CD4-positive, alpha-beta memory T cell (primary cell): ENCODE measurements at regions not wholly inside any gene's neighbourhood (a gene's known extent, or its start where the extent isn't known, plus 50 kb on each side); places are given as distances from the start of the nearest gene placed in this dataset.

Experiments
- CTCF ChIA-PET: fragments of 350-600 bp; sonication (Branson Sonifier 250); formaldehyde crosslinking; loops from one replicate; lab custom pipeline; 2021; ENCODE audit warnings: inconsistent platforms; ENCODE audit not compliant: partially characterized antibody; lab: Charles Lee
- POLR2A ChIA-PET: fragments of 350-600 bp; sonication (Branson Sonifier 250); formaldehyde crosslinking; loops from one replicate; lab custom pipeline; 2021; ENCODE audit not compliant: partially characterized antibody; lab: Charles Lee
- DNase-seq, 5 donors: peaks; one replicate each; pipeline versions ENCODE4 v3.0.0 to v3.0.0-alpha.2; 2020 to 2022; ENCODE audit warnings: mixed read lengths in 1 of 5
- H3K27ac ChIP-seq: one replicate; pipeline ENCODE4 v1.7.0; 2013; ENCODE audit warnings: low read depth, low read length
- H3K27me3 ChIP-seq: 2 replicates; pipeline ENCODE4 v1.7.0; 2013; ENCODE audit warnings: mild to moderate bottlenecking, low read length, moderate library complexity; ENCODE audit not compliant: insufficient read depth
- H3K36me3 ChIP-seq: 2 replicates; pipeline ENCODE4 v1.7.0; 2013; ENCODE audit warnings: mild to moderate bottlenecking, low read length, moderate library complexity; ENCODE audit not compliant: insufficient read depth
- H3K4me1 ChIP-seq: 2 replicates; pipeline ENCODE4 v1.7.0; 2013; ENCODE audit warnings: mild to moderate bottlenecking, low read length, moderate library complexity; ENCODE audit not compliant: insufficient read depth
- H3K4me3 ChIP-seq, 2 donors: one replicate each; pipeline ENCODE4 v1.7.0; 2013; ENCODE audit warnings: low read length in 2 of 2, mild to moderate bottlenecking in 1 of 2
- H3K9me3 ChIP-seq, 2 donors: one replicate each; pipeline ENCODE4 v1.7.0; 2013; ENCODE audit warnings: low read length in 2 of 2, control low read depth in 1 of 2; ENCODE audit not compliant: control insufficient read depth in 1 of 2
- H3K27ac Mint-ChIP-seq, 7 donors: one replicate each; pipeline ENCODE4 v1.8.0; 2020 to 2021; ENCODE audit warnings: mixed read lengths in 7 of 7, mild to moderate bottlenecking in 6 of 7, inconsistent platforms in 3 of 7, moderate library complexity in 3 of 7
- H3K27me3 Mint-ChIP-seq, 2 donors: one replicate each; pipeline ENCODE4 v1.8.0; 2020 to 2021; ENCODE audit warnings: mixed read lengths in 2 of 2
- H3K36me3 Mint-ChIP-seq, 2 donors: one replicate each; pipeline ENCODE4 v1.8.0; 2020 to 2021; ENCODE audit warnings: mixed read lengths in 2 of 2, inconsistent platforms in 1 of 2, mild to moderate bottlenecking in 1 of 2
- H3K4me1 Mint-ChIP-seq, 4 donors: one replicate each; pipeline ENCODE4 v1.8.0; 2020 to 2021; ENCODE audit warnings: mixed read lengths in 4 of 4, mild to moderate bottlenecking in 1 of 4
- H3K4me3 Mint-ChIP-seq, 8 donors: one replicate each; pipeline ENCODE4 v1.8.0; 2020 to 2021; ENCODE audit warnings: mixed read lengths in 8 of 8, mild to moderate bottlenecking in 7 of 8, moderate library complexity in 6 of 8, inconsistent platforms in 3 of 8
- H3K9me3 Mint-ChIP-seq, 8 donors: one replicate each; pipeline ENCODE4 v1.8.0; 2020 to 2021; ENCODE audit warnings: mixed read lengths in 8 of 8, mild to moderate bottlenecking in 5 of 8, inconsistent platforms in 3 of 8, moderate library complexity in 1 of 8
- intact Hi-C: fragments of 100-400 bp; cut with micrococcal nuclease; formaldehyde crosslinking; loops from one replicate; pipeline ENCODE4 v1.15.1; 2023

DNA sequence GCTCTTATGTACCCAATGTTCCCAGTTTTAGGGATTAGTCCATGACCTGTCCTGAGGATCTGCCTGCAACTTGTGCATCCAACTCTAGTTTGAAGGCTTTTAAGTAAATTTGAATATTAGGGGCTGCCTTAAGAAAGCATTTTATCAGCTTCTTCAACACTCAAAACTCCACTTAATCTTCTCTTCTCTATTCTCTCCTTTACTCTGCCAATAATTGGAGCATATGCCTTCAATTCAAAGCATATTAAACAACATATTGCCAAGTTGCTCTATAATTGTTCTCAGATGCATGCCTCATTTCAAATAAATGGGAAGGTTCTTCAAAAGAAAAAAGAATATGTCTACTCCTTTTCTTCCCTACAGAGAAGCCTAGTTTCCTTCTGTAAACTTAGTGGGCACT is 84.8 kb upstream of the NCKAP5 start:
- Histone ChIP-seq H3K4me1 (no peaks in the 10 kb centered on the region), H3K4me3 (no peak overlapping the region), H3K27ac (no peak overlapping the region), H3K9me3 (no peaks in the 10 kb centered on the region), H3K36me3 (no peaks in the 10 kb centered on the region), H3K27me3 (no peaks in the 10 kb centered on the region)
- Mint-ChIP-seq H3K4me1 (no peaks in the 10 kb centered on the region), H3K27me3 (no peaks in the 10 kb centered on the region), H3K4me3 (no peak overlapping the region), H3K9me3 (peaks cover 0 to 12% (median 0%) of the 10 kb centered on the region in 8 donors), H3K36me3 (no peaks in the 10 kb centered on the region), H3K27ac (no peak overlapping the region)
- POLR2A ChIA-PET, result no interaction called here
- intact Hi-C loops, result no loop called here
- CTCF ChIA-PET, result no interaction called here
- no peak for DNase-seq

DNA sequence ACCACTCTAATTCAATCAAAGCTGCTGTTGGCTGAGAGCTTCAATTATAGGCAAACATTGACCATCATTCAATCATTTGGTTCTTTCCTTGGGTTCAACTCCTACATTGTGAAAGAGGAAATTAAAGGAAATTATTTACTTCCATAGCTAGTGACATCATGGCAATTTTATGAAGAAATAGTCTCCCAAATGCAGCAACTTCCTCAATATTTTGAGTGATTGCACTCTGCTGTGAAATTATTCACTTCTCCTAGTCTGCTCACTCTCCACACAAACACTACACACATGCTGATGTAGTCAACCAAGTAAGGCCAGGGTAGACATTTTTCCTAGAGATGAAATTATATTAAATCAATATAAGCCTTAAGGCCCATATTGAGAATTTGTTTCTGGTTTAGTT is 86.7 kb upstream of the NCKAP5 start:
- Mint-ChIP-seq H3K36me3 (no peaks in the 10 kb centered on the region), H3K4me3 (no peak overlapping the region), H3K27ac (no peak overlapping the region), H3K27me3 (no peaks in the 10 kb centered on the region), H3K9me3 (peaks cover 0 to 8% (median 0%) of the 10 kb centered on the region in 8 donors), H3K4me1 (no peaks in the 10 kb centered on the region)
- no peaks in the 10 kb centered on the region for H3K27me3 ChIP-seq
- ChIA-PET POLR2A (no interaction called here), CTCF (no interaction called here)
- no peak overlapping the region for H3K4me3 ChIP-seq
- H3K4me1 ChIP-seq, result no peaks in the 10 kb centered on the region
- no peaks in the 10 kb centered on the region for H3K9me3 ChIP-seq
- no peak overlapping the region for H3K27ac ChIP-seq
- no peak for DNase-seq
- H3K36me3 ChIP-seq, result no peaks in the 10 kb centered on the region
- intact Hi-C loops, result no loop called here

DNA sequence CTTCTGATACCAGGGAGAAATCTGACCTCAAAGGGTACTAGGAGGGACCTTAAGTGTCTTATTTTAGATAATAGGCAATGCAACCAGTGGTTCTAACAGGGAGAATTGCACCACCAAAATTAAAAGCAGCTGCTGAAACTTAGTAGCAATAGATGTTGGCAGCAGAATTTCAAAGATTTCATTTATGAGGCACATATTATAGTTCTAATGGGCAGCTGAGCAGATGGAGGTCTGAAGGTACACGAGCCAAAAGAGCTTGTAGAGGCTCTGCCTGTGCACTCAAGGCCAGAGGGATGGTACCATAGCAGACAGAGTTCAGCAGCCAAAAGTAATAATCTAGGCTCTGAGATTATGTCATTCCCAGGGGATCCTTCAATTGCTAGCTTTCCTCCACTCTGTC is 87.3 kb upstream of the NCKAP5 start:
- no peak for DNase-seq
- CTCF ChIA-PET, result no interaction called here
- Histone ChIP-seq H3K36me3 (no peaks in the 10 kb centered on the region), H3K4me1 (no peaks in the 10 kb centered on the region), H3K9me3 (no peaks in the 10 kb centered on the region), H3K27ac (no peak overlapping the region), H3K27me3 (no peaks in the 10 kb centered on the region), H3K4me3 (no peak overlapping the region)
- POLR2A ChIA-PET, result no interaction called here
- intact Hi-C loops, result no loop called here
- Mint-ChIP-seq H3K9me3 (peaks cover 0 to 8% (median 0%) of the 10 kb centered on the region in 8 donors), H3K36me3 (no peaks in the 10 kb centered on the region), H3K27me3 (no peaks in the 10 kb centered on the region), H3K4me3 (no peak overlapping the region), H3K27ac (no peak overlapping the region), H3K4me1 (no peaks in the 10 kb centered on the region)

DNA sequence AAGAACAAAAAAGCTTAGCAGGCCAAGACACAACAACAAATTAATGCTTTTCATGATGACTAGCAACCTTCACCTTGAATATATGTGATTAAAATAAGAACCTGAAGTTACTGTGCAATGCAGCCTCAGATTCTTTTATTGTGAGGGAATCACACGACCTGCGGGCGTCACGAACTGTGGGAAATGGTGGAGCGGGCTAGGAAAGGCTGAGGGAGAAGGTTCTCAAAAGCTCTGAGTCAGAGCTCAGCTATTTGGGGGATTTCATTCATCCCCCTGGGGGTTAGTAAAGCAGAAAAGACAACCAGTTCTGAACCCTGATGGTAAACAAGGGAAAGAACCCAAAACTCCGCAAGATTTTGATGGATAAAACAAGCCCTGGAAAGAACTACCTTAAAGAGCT is 89.3 kb upstream of the NCKAP5 start:
- POLR2A ChIA-PET, result no interaction called here
- no peaks in the 10 kb centered on the region for H3K36me3 ChIP-seq
- CTCF ChIA-PET, result no interaction called here
- H3K4me3 ChIP-seq, result no peak overlapping the region
- Mint-ChIP-seq H3K27ac (no peak overlapping the region), H3K36me3 (no peaks in the 10 kb centered on the region), H3K4me1 (no peaks in the 10 kb centered on the region), H3K9me3 (peaks cover 0 to 3% (median 0%) of the 10 kb centered on the region in 8 donors), H3K27me3 (no peaks in the 10 kb centered on the region), H3K4me3 (no peak overlapping the region)
- no peak overlapping the region for H3K27ac ChIP-seq
- H3K4me1 ChIP-seq, result no peaks in the 10 kb centered on the region
- no peak for DNase-seq
- no peaks in the 10 kb centered on the region for H3K9me3 ChIP-seq
- no peaks in the 10 kb centered on the region for H3K27me3 ChIP-seq
- intact Hi-C loops, result no loop called here

- CTCF ChIA-PET, result no interaction called here
- H3K27me3 ChIP-seq, result no peaks in the 10 kb centered on the region
- no peak overlapping the region for H3K4me3 ChIP-seq
- H3K9me3 Mint-ChIP-seq, result peaks cover 0 to 3% (median 0%) of the 10 kb centered on the region in 8 donors
- H3K27me3 Mint-ChIP-seq, result no peaks in the 10 kb centered on the region
- DNase-seq, result no peak
- intact Hi-C loops, result no loop called here
- POLR2A ChIA-PET, result no interaction called here
- H3K9me3 ChIP-seq, result no peaks in the 10 kb centered on the region
- H3K36me3 Mint-ChIP-seq, result no peaks in the 10 kb centered on the region
- no peak overlapping the region for H3K27ac Mint-ChIP-seq
- H3K4me1 Mint-ChIP-seq, result no peaks in the 10 kb centered on the region
- H3K4me1 ChIP-seq, result no peaks in the 10 kb centered on the region
- no peak overlapping the region for H3K27ac ChIP-seq
- no peak overlapping the region for H3K4me3 Mint-ChIP-seq
- H3K36me3 ChIP-seq, result no peaks in the 10 kb centered on the region
Observed at GRCh38 chr2:133658020-133658903, 90.0 kb upstream of the NCKAP5 start.

- intact Hi-C loops, result no loop called here
- Mint-ChIP-seq H3K27me3 (no peaks in the 10 kb centered on the region), H3K4me3 (no peak overlapping the region), H3K36me3 (no peaks in the 10 kb centered on the region), H3K4me1 (no peaks in the 10 kb centered on the region), H3K27ac (no peak overlapping the region), H3K9me3 (peaks cover 0 to 3% (median 0%) of the 10 kb centered on the region in 8 donors)
- Histone ChIP-seq H3K36me3 (no peaks in the 10 kb centered on the region), H3K4me3 (no peak overlapping the region), H3K9me3 (no peaks in the 10 kb centered on the region), H3K27ac (no peak overlapping the region), H3K27me3 (no peaks in the 10 kb centered on the region), H3K4me1 (no peaks in the 10 kb centered on the region)
- ChIA-PET POLR2A (no interaction called here), CTCF (no interaction called here)
- DNase-seq, result no peak
Observed at GRCh38 chr2:133660510-133660909, 92.2 kb upstream of the NCKAP5 start.

GRCh38 chr2:133661392-133661791 is 93.1 kb upstream of the NCKAP5 start:
- Histone ChIP-seq H3K9me3 (no peaks in the 10 kb centered on the region), H3K4me1 (no peaks in the 10 kb centered on the region), H3K4me3 (no peak overlapping the region), H3K36me3 (no peaks in the 10 kb centered on the region), H3K27me3 (no peaks in the 10 kb centered on the region), H3K27ac (no peak overlapping the region)
- H3K27me3 Mint-ChIP-seq, result no peaks in the 10 kb centered on the region
- H3K27ac Mint-ChIP-seq, result no peak overlapping the region
- intact Hi-C loops, result no loop called here
- no peak for DNase-seq
- ChIA-PET CTCF (no interaction called here), POLR2A (no interaction called here)
- peaks cover 0 to 3% (median 0%) of the 10 kb centered on the region in 8 donors for H3K9me3 Mint-ChIP-seq
- H3K4me3 Mint-ChIP-seq, result no peak overlapping the region
- no peaks in the 10 kb centered on the region for H3K36me3 Mint-ChIP-seq
- H3K4me1 Mint-ChIP-seq, result no peaks in the 10 kb centered on the region
